Bronchial epithelial cell (primary cell): ENCODE measurements at regions not wholly inside any gene's neighbourhood (a gene's known extent, or its start where the extent isn't known, plus 50 kb on each side); places are given as distances from the start of the nearest gene placed in this dataset.

Experiments used
- DNase-seq: peaks from one replicate; pipeline ENCODE4 v3.0.0-alpha.2; 2010; ENCODE audit warnings: low read depth
- FAIRE-seq: peaks from 2 replicates; lab custom pipeline; 2011; peaks lifted over from hg19 to GRCh38; lab: Jason Lieb, UNC
- H3K27me3 ChIP-seq: 2 replicates; pipeline ENCODE4 v1.5.1; 2011; ENCODE audit warnings: low read length; ENCODE audit not compliant: control insufficient read depth, insufficient read depth
- H3K36me3 ChIP-seq: 2 replicates; pipeline ENCODE4 v1.5.1; 2011; ENCODE audit warnings: low read length; ENCODE audit not compliant: control insufficient read depth, insufficient read depth
- H3K4me3 ChIP-seq: 2 replicates; pipeline ENCODE4 v1.5.1; 2011; ENCODE audit warnings: mild to moderate bottlenecking, low read depth, low read length, control low read depth
- TF ChIP-seq, protein P1 (sequence below): IDR thresholded peaks from 2 replicates; pipeline ENCODE4 v1.5.1; 2011; ENCODE audit warnings: mild to moderate bottlenecking, moderate library complexity, low read length, control low read depth, inconsistent platforms; ENCODE audit not compliant: insufficient read depth, severe bottlenecking

DNA sequence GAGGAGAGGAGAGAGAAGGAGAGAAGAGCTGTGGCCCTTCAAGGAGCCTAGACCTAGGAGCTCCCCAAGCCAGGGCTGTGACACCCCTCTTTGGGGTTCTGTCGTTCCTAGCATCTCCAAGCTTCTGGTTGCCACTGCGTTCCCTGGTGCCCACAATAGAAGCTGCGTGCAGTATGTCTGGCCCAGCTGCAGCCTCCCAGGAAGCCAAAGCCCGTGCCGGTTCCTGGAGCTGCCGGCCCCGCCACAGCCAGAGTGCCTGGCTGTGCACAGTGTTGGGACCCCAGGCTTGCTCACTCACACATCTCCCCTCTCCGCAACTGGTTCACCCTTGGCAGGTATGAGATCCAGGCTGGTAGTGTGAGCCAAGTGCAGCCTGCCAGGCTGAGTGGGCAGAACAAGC, 367.7 kb upstream of the MC4R start:
- FAIRE-seq: no peak

DNA sequence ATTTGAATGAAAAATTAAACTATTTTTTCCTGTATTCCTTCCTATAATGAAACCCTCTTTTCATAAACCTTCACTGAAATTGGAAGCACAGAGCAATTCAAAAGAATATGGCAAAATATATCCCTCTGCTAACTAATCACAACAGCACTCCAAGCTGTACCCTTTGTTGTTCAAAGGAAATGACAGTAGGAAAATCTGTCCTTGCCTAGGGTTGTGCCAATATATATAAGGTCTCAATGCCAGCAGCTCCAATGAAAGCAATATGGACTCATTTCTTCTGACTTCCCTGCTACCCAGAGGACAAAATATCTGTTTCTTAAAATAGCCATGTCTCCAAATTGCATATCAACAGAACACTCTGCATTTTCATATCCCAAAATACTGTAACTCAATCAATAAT, 373.9 kb upstream of the MC4R start:
- H3K27me3 ChIP-seq: no peaks in the 10 kb centered on the region
- no peaks in the 10 kb centered on the region for H3K36me3 ChIP-seq
- DNase-seq: no peak
- H3K4me3 ChIP-seq: no peak overlapping the region
- TF ChIP-seq, protein P1, sequence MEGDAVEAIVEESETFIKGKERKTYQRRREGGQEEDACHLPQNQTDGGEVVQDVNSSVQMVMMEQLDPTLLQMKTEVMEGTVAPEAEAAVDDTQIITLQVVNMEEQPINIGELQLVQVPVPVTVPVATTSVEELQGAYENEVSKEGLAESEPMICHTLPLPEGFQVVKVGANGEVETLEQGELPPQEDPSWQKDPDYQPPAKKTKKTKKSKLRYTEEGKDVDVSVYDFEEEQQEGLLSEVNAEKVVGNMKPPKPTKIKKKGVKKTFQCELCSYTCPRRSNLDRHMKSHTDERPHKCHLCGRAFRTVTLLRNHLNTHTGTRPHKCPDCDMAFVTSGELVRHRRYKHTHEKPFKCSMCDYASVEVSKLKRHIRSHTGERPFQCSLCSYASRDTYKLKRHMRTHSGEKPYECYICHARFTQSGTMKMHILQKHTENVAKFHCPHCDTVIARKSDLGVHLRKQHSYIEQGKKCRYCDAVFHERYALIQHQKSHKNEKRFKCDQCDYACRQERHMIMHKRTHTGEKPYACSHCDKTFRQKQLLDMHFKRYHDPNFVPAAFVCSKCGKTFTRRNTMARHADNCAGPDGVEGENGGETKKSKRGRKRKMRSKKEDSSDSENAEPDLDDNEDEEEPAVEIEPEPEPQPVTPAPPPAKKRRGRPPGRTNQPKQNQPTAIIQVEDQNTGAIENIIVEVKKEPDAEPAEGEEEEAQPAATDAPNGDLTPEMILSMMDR: no peak
- FAIRE-seq: no peak

More for the DNA sequence above, 367.7 kb upstream of the MC4R start:
- no peak overlapping the region for H3K4me3 ChIP-seq
- DNase-seq: no peak
- no peaks in the 10 kb centered on the region for H3K27me3 ChIP-seq
- no peaks in the 10 kb centered on the region for H3K36me3 ChIP-seq
- TF ChIP-seq, protein P1: no peak

DNA sequence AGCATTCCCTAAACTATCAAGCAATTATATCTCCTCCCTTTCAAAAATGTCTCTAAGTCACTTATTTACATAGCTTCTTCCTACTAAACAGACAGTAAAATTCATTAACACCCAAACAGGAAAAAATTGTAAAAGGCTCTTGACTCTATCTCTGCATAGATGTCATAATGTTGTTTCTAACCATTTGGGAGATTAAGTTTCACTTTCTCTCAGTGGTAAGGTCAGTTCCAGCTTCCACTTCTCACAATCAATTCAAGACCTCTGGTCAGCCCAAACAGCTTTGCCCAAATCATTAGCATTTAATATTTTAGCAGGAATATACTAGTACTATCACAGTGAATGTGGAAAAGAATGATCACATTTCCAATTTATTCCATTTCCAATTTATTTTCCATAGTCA, 374.3 kb upstream of the MC4R start:
- DNase-seq (no peak), FAIRE-seq (no peak)
- no peak overlapping the region for H3K4me3 ChIP-seq

DNA sequence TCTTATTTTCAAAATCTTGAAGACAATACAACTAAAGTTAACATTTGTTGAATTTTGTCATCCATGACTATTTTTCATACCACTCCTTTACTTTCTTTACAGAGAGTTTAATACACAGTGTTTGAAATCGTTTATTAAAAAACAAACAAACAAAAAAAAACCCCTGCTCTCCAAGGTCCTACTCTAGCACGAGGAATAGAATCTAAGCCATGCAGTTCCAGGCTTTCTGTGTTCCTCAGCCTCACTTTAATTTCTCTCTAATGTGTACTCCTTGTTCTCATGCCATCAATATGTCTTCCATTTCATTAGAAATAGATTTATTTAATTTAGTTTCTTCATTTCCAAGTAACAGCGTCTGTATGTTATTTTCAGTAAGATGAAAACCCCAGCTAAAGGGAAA, 381.2 kb upstream of the MC4R start:
- FAIRE-seq (no peak), DNase-seq (no peak)
- TF ChIP-seq, protein P1: no peak
- Histone ChIP-seq H3K36me3 (no peaks in the 10 kb centered on the region), H3K27me3 (no peaks in the 10 kb centered on the region), H3K4me3 (no peak overlapping the region)

More for the DNA sequence above, 374.3 kb upstream of the MC4R start:
- H3K36me3 ChIP-seq: no peaks in the 10 kb centered on the region
- H3K27me3 ChIP-seq: no peaks in the 10 kb centered on the region
- TF ChIP-seq, protein P1: no peak

DNA sequence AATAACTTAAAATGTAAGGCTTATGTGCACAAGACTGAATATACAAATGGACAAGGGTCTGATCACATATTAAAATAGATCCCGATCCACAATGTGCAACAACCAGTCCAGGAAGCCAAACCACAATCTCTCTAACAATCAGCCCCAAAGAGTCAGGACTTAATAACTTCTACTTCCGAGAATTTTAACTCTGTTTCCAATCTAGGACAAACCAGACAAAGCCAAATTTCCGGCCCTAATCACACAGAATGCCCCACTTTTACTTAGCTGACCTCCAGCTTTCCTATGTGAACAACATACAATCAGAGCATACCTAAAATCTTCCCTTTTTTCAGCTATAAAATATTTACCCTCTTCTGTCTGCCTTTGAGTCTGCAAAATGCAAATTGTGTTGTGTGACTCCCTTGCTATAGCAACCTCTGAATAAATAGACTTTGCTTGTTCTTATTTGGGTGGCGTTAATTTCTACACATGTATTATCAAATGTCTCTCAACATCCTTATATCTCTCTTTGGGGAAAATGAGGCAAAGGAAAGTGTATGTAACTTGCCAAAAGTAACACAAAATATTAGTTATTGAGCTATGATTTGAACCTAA, 381.9 kb upstream of the MC4R start:
- TF ChIP-seq, protein P1: no peak
- FAIRE-seq (no peak), DNase-seq (no peak)
- H3K36me3 ChIP-seq: no peaks in the 10 kb centered on the region
- no peaks in the 10 kb centered on the region for H3K27me3 ChIP-seq
- H3K4me3 ChIP-seq: no peak overlapping the region

DNA sequence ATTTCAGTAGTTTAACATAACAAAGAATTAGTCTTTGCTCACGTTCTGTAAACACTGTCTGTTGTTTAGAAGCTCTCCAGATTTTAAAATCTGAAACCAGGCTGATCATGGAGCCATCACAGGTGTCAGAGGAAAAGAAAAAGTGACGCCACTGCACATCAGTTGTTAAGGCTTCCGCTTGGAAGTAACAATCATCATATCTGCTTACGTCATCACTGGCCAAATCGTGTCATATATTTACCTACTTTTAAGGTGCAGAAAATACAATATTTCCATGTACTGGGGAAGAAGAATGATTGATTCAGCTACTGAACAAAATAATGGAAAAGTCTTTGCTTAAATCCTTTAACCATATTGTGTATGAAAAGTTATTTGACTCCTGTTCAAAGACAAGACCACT, 382.6 kb upstream of the MC4R start:
- H3K36me3 ChIP-seq: no peaks in the 10 kb centered on the region
- no peaks in the 10 kb centered on the region for H3K27me3 ChIP-seq
- DNase-seq (no peak), FAIRE-seq (no peak)
- TF ChIP-seq, protein P1: no peak
- no peak overlapping the region for H3K4me3 ChIP-seq
